AG09309 (cell line): ENCODE measurements at regions not wholly inside any gene's neighbourhood (a gene's known extent, or its start where the extent isn't known, plus 50 kb on each side); places are given as distances from the start of the nearest gene placed in this dataset.

Experiments
- DNase-seq: peaks from one replicate; pipeline ENCODE4 v3.0.0-alpha.2; 2010; ENCODE audit warnings: low read depth
- H3K4me3 ChIP-seq: 2 replicates; pipeline ENCODE4 v1.5.1; 2011; ENCODE audit warnings: mild to moderate bottlenecking, low read depth, low read length, moderate library complexity; ENCODE audit not compliant: control insufficient read depth
- CTCF ChIP-seq: IDR thresholded peaks from 2 replicates; pipeline ENCODE4 v1.5.1; 2011; ENCODE audit warnings: mild to moderate bottlenecking, low read depth, low read length, inconsistent platforms; ENCODE audit not compliant: insufficient read depth, control insufficient read depth; ENCODE audit errors: missing control alignments

DNA sequence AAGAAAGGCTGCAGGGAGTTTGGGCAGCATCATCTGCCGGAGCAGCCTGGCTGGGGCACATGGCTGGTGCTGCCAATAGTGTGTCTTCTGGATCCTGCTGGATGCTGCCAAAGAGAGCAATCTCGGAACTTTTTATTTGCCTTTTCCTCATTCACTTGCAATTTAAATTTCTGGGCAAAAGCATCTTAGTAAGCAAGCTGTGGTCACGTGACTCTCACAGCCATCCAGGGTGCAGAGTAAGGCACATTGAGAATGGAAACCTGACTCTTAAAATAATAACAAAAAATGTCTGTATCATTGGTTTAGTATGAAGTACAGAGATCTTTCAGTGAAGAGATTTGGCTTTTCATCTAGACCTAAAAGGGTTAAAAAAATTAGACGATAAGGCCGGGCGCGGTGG is 910.3 kb downstream of the STIM2 start:
- H3K4me3 ChIP-seq = no peak overlapping the region
- TF ChIP-seq CTCF = no peak
- DNase-seq = no peak

GRCh38 chr4:27775156-27775555 is 914.5 kb downstream of the STIM2 start:
- no peak for DNase-seq
- no peak overlapping the region for H3K4me3 ChIP-seq
- no peak for TF ChIP-seq CTCF

- TF ChIP-seq CTCF = no peak
- DNase-seq = no peak
- H3K4me3 ChIP-seq = no peak overlapping the region
Measured at GRCh38 chr4:27779827-27780226, 919.2 kb downstream of the STIM2 start.

DNA sequence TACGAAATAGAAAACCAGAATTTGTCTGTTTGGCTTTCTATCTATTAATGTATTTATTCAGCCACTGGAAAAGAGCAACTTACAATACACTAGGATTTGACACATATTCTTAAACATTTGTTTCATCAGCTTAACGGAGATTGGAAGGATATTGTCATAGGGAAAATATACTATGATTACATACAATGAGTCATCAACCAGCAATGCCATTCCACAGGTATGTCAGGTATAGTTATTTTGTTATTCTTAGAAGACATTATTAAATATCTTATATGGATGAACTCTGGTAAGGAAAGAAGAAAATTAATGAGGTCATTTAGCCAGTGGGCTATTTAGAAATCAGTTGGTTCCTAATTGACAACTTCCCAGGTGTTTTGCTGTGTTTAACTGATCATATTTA is 926.6 kb downstream of the STIM2 start:
- DNase-seq = no peak
- no peak for TF ChIP-seq CTCF
- H3K4me3 ChIP-seq = no peak overlapping the region

GRCh38 chr4:27789773-27790172 is 929.1 kb downstream of the STIM2 start:
- H3K4me3 ChIP-seq = no peak overlapping the region
- no peak for TF ChIP-seq CTCF
- no peak for DNase-seq

- H3K4me3 ChIP-seq = no peak overlapping the region
- TF ChIP-seq CTCF = no peak
- DNase-seq = no peak
Measured at GRCh38 chr4:27790911-27791310, 930.3 kb downstream of the STIM2 start.

DNA sequence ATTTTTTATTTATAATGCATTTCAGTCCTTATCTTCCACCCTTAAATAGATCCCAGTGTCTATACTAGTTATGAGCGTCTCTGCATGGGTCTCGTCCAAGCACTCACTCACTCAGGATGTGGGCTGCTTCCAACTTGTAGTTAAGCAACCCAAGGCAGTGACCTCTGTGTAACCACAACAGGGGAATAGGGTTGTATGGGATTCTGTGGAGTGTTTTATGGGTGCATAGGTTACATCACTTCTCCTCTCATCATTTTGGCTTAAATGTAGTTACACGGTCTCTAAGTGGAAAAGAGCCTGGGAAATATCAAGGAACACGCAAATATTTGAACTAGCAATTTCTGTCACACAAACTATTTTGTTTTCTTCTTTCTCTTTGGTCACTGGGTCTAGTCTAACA is 931.0 kb downstream of the STIM2 start:
- DNase-seq = peak; percentile 51
- TF ChIP-seq CTCF = no peak
- H3K4me3 ChIP-seq = no peak overlapping the region
